Stimulated activated CD4-positive, alpha-beta T cell treated with anti-CD3 and anti-CD28 coated beads, Interleukin-2, amount 100 ng/mL, for 24 hours (primary cell): ENCODE measurements at regions not wholly inside any gene's neighbourhood (a gene's known extent, or its start where the extent isn't known, plus 50 kb on each side); places are given as distances from the start of the nearest gene placed in this dataset.
"Not testable (repeated sequence)": the region's sequence is repeated elsewhere in the genome, so short reads cannot be mapped to it uniquely, and the experiment has no call there.

Experiments
- DNase-seq, 2 donors: peaks; one replicate each; pipeline ENCODE4 v3.0.0-alpha.2; 2020

DNA sequence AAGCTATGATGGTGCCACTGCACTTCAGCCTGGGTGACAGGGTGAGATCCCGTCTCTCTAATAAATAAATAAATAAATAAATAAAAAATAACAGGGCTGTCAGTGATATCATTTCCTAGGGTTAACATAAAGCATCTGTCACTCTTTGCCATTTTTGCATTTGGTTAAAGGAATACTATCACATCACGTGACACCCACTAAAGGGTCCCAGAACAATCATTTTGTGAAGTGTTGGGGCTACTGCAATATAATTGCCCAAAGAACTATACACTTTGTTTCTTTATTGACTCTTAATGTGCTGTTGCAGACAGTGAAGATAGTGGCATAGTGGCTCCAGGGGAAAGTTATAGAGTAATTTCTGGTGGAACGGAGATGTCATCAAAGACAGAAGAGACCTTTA, 176.5 kb upstream of the MMS22L start:
- no peak for DNase-seq

DNA sequence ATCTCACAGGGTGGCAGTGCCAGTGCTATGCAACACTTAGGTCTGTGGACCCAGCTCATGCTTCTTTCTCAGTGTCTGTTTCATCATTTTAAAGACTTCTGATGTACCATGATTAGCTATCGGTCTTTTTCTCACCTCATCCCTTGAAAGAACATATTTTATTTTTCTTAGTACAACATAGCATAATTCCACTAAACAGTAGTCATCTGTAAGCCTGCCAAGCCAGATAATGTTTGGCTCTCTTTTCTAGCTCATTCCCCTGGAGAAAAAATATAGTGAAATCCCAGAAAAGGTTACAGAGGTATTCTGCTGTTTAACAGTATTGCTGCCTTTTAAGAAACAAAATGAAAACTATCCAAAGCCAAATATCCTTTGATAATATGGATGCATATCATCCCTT, 177.0 kb upstream of the MMS22L start:
- no peak for DNase-seq

DNA sequence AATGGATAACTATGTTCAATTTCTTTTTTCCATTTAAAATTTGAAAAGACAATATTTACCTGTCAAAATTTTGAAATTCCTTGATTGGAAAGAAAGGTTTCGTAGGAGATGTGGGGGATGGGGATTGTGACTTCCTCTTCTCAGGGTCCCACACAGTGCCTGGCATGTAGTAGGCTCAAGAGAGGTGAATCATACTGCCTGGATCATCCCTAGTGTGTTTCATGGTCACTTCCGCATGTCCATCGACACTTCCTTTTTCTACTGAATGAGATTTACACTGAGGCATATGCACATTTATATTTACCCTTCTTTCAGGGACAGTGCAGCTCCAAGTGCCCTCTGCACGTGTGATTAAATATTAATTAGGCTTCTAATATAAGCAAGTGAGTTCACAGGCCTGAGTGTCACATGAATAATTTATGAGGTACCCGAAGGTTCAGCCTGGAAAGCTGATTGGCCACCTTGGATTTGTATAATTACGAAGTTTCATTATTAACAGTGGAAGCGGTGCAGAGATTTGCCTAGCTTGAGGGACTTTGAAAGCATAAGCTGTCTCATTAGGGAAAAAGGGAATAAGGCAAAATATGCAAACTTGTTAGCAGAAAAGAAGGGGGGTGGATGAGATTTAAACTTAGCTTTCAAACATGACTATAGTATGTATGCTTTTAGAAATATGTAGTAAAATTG, 177.5 kb upstream of the MMS22L start:
- DNase-seq: no peak

- no peak for DNase-seq
Observed at GRCh38 chr6:97461218-97461617, 178.2 kb upstream of the MMS22L start.

DNA sequence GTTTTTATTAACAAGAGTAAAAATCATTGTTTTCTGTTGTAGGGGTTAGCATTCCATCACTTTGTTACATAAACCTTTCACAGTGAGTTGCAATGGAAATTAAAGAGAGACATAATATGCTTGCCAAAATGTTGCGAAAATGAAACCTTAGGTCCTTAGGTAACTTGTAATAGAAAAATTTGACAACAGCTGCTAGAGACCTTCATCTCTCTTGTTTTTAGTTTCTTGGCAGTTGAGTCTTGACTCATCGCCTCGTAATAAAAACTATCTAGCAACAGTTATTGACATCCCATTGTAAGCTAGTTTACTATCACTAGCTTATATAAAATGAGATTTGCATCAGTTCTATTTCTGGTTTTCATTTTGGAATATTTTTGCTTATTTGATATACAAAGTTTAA, 179.0 kb upstream of the MMS22L start:
- DNase-seq: no peak

GRCh38 chr6:97462938-97463598, 180.1 kb upstream of the MMS22L start:
- no peak for DNase-seq

DNA sequence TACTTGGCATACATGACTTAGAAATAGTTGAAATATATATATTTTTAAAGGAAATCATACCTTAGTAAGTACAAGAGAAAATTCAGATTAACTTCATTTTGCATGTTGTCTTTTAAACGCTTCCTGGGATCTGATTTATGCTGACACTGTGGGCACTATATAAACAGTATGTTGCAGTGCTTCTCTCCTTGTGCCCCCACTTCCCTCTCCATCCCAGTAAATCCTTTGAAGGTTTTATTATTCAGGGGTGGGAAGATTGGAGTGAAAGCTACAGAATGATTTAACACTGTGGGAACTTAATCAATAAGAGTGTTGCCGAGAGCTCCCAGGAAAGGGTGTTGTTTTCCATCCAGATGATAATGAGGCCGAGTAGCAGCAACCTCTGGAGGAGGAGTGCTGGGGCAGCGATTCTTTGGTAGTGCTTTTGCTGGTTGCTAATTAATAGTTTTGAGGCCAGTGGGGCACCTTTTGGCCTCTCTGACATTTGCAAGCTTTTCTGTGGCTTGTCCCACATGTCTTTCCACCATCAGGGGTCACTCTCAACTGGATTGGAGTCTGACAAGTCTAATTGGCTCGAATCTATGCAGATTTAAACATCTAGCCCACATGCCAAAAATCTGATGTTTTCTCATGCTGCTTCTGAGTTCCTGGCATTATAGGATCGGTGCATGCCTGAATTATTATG, 183.0 kb upstream of the MMS22L start:
- no peak for DNase-seq

DNA sequence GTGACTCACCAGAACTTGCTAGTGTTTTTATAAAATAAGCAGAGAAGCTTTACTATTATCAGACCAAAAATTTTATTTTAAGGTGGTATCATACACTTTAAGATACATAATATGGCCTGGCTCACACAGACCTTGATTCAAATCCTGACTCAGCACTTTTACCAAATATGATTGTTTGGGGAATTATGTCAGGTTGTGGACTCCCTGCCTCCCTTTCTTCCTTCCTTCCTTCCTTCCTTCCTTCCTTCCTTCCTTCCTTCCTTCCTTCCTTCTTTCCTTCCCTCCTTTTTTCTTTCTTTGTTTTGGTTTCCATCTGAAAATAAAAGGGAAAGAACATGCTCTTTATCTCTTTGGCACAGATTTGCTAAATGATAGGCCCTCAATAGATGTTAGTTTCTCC, 186.0 kb upstream of the MMS22L start:
- DNase-seq: no peak

GRCh38 chr6:97469451-97469850, 186.4 kb upstream of the MMS22L start:
- DNase-seq: no peak

- no peak for DNase-seq
Observed at GRCh38 chr6:97470322-97470721, 187.3 kb upstream of the MMS22L start.

GRCh38 chr6:97473979-97474378, 191.0 kb upstream of the MMS22L start:
- DNase-seq: no peak

- DNase-seq: peak; percentile 62 to 67
Observed at GRCh38 chr6:97497713-97498331, 214.8 kb upstream of the MMS22L start.

DNA sequence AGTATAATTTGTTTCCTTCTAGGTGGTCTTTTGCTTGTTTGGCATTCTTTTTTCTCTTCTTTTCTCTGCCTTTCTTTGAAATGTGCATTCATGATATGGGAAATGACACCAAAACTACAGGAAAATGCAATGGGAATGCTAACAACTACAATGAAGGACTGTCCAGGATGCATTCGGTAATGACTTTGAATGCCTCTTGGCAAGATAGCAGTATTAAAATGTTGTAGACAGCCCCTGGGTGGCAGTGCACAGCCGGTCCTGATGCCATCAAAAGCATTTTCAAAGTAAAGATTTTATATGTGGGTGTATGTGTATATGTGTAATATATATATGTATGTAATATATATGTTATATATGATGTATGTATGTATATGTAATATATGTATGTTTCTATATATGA, 218.8 kb upstream of the MMS22L start:
- DNase-seq: no peak

DNA sequence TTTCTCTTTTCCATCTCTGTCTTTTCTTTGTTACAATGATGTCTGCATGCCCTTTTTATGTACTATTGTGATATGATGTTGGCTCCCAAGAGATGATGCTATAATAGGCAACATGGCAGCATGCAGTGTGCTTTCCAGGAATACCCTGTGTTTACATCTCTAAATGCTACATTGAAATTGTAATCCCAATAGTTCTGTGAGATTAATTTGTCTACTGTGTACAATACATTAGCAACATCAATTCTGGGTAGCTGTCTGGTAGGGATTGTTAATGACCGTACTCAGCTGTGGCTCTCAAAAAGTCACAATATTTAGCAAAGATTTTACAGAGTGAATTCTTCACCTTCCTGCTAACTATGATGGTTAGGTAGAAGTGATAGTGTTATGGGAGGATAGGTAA, 225.6 kb upstream of the MMS22L start:
- no peak for DNase-seq

GRCh38 chr6:97513260-97513659, 230.2 kb upstream of the MMS22L start:
- not testable (repeated sequence) for DNase-seq

- no peak for DNase-seq
Observed at GRCh38 chr6:97524811-97525210, 241.8 kb upstream of the MMS22L start.

GRCh38 chr6:97535800-97536199, 252.8 kb upstream of the MMS22L start:
- DNase-seq: no peak

DNA sequence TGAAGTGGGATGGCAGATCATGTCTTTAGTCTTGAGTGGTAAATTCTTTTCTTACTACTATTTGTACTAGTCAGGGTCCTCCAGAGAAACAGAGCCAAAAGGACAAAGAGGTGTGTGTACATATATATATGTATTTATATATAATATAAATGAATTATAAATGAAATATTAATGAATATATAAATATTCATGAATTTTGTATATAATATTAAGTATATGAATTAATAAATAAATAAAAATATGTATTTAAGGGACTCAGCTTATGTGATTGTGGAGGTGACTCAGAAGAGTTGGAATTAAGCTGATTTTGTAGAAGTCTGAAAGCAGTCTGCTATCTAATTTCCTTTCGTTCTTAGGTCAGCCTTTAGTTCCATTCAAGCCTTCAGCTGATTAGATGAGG, 265.3 kb upstream of the MMS22L start:
- no peak for DNase-seq

GRCh38 chr6:97557355-97557754, 274.3 kb upstream of the MMS22L start:
- no peak for DNase-seq

GRCh38 chr6:97563529-97563928, 280.5 kb upstream of the MMS22L start:
- DNase-seq: no peak

DNA sequence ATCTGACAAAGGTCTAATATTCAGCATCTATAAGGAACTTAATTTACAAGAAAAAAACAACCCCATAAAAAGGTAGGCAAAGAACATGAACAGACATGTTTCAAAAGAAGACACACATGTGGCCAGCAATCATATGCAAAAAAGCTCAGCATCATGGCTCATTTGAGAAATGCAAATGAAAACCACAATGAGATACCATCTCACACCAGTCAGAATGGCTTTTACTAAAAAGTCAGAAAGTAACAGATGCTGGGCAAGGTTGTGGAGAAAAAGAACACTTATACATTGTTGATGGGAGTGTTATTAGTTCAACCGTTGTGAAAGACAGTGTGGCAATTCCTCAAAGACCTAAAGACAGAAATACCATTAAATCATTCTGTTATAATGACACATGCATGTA, 289.9 kb upstream of the MMS22L start:
- no peak for DNase-seq

DNA sequence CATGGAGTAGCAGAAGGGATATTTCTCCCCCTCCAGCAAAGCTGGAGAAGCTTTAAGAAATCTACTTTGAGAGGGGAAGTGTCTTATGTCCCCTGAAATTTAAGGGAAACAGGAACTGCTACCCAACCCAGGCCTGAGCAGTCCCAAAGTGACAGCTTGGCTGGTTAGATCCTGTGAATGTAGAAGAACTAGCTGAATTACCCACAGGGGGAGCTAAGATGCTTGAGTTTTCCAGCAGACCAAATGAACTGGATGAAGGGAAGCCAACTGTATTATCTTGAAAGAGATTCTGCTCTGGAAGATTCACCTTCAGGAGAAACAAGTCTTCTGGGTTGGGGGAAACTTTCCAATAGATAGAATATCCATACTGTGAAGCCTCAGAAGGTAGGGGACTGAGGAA, 303.3 kb upstream of the MMS22L start:
- no peak for DNase-seq

DNA sequence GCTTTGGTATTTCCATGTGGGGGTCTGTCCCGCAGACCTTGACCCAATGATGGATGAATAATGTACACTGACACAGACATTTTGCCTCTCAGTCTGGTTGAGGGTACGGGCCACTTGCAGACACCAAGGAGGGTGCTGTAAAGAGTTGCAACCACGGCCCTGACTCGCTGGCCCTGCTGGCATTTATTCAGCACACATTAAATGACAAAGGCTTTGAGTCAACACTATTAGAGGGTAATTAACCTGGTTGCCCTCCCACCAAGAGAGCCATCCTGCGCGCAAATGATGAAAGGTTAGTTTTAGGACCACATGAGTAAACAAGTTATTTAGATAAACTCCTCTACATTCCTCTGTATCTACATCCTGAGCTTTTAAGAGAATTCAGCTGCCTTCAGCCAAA, 308.9 kb upstream of the MMS22L start:
- DNase-seq: no peak

DNA sequence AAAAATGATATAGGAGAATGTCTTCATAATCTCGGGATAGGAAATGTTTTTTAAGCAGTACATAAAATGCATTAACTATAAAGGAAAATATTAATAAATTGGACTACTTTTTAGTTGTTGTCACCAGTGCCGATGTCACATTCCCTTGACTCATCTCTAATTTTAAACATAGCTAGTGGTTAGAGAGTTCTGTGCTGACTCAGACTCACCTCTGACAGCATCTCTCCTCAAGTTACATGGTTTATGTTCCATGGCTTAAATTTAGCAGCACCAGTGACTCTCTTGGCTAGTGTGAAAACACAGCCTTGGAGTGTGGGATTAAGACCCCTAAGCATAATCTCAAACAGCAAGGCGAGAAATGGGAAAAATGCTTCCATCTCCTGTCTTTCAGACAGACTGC, 311.8 kb upstream of the MMS22L start:
- DNase-seq: no peak
